Kidney capillary endothelial cell (primary cell): ENCODE measurements at regions not wholly inside any gene's neighbourhood (a gene's known extent, or its start where the extent isn't known, plus 50 kb on each side); places are given as distances from the start of the nearest gene placed in this dataset.
"Not testable (repeated sequence)": the region's sequence is repeated elsewhere in the genome, so short reads cannot be mapped to it uniquely, and the experiment has no call there.

Experiments used
- DNase-seq: peaks from one replicate; pipeline ENCODE4 v3.0.0-alpha.2; 2018; ENCODE audit warnings: low spot score

GRCh38 chr4:58368221-58368620, 1258.0 kb upstream of the IGFBP7 start:
- DNase-seq, result no peak

GRCh38 chr4:58360354-58361133, 1250.4 kb upstream of the IGFBP7 start:
- no peak for DNase-seq

- no peak for DNase-seq
Observed at GRCh38 chr4:58359590-58359989, 1249.4 kb upstream of the IGFBP7 start.

GRCh38 chr4:58357947-58358346, 1247.8 kb upstream of the IGFBP7 start:
- no peak for DNase-seq

- DNase-seq, result no peak
Observed at GRCh38 chr4:58325070-58325469, 1214.9 kb upstream of the IGFBP7 start.

- no peak for DNase-seq
Observed at GRCh38 chr4:58313444-58313843, 1203.3 kb upstream of the IGFBP7 start.

GRCh38 chr4:58303456-58303855, 1193.3 kb upstream of the IGFBP7 start:
- DNase-seq, result no peak

- DNase-seq, result no peak
Observed at GRCh38 chr4:58301376-58301999, 1191.3 kb upstream of the IGFBP7 start.

- DNase-seq, result no peak
Observed at GRCh38 chr4:58286335-58286734, 1176.2 kb upstream of the IGFBP7 start.

GRCh38 chr4:58280928-58281327, 1170.7 kb upstream of the IGFBP7 start:
- not testable (repeated sequence) for DNase-seq

GRCh38 chr4:58275856-58276255, 1165.7 kb upstream of the IGFBP7 start:
- no peak for DNase-seq

GRCh38 chr4:58274553-58274952, 1164.4 kb upstream of the IGFBP7 start:
- no peak for DNase-seq

- DNase-seq, result no peak
Observed at GRCh38 chr4:58272311-58272710, 1162.1 kb upstream of the IGFBP7 start.

- no peak for DNase-seq
Observed at GRCh38 chr4:58265734-58266133, 1155.5 kb upstream of the IGFBP7 start.

- DNase-seq, result no peak
Observed at GRCh38 chr4:58261526-58261925, 1151.3 kb upstream of the IGFBP7 start.

GRCh38 chr4:58254291-58254690, 1144.1 kb upstream of the IGFBP7 start:
- DNase-seq, result no peak

- DNase-seq, result no peak
Observed at GRCh38 chr4:58252656-58253055, 1142.5 kb upstream of the IGFBP7 start.

- DNase-seq, result no peak
Observed at GRCh38 chr4:58247792-58248191, 1137.6 kb upstream of the IGFBP7 start.

GRCh38 chr4:58225460-58225859, 1115.3 kb upstream of the IGFBP7 start:
- no peak for DNase-seq

GRCh38 chr4:58219179-58219578, 1109.0 kb upstream of the IGFBP7 start:
- DNase-seq, result no peak

- DNase-seq, result no peak
Observed at GRCh38 chr4:58216461-58216860, 1106.3 kb upstream of the IGFBP7 start.

GRCh38 chr4:58214376-58214775, 1104.2 kb upstream of the IGFBP7 start:
- DNase-seq, result no peak

- no peak for DNase-seq
Observed at GRCh38 chr4:58209551-58209950, 1099.4 kb upstream of the IGFBP7 start.

- no peak for DNase-seq
Observed at GRCh38 chr4:58209001-58209400, 1098.8 kb upstream of the IGFBP7 start.
